ENCODE measurements at regions not wholly inside any gene's neighbourhood (a gene's known extent, or its start where the extent isn't known, plus 50 kb on each side); places are given as distances from the start of the nearest gene placed in this dataset.

- DNase-seq = no peak
Measured at GRCh38 chr1:98277118-98277517, 356.3 kb upstream of the DPYD start.

- no peak for DNase-seq
Measured at GRCh38 chr1:98276514-98276913, 355.7 kb upstream of the DPYD start.

- DNase-seq = no peak
Measured at GRCh38 chr1:98268316-98268715, 347.5 kb upstream of the DPYD start.

DNA sequence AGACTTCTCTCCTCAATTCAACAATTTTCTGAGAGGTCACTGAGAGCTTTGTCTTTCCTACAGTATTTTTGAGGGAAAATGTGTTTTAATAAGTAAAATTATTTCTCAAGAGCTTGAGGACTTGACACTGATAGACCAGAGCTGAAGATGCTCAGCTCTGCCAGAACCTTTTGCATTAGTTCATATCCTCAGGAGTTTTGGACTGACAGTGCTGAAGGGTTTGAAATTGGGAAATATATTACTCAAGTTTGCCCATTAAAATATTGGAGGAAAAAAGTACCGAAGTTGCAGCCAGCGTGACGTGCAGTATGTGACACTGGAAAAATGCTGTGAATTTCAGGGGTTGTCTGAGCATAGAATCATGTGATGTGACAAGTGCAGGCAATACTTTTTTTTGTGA, 346.6 kb upstream of the DPYD start:
- no peak for DNase-seq

- no peak for DNase-seq
Measured at GRCh38 chr1:98264727-98265126, 343.9 kb upstream of the DPYD start.

GRCh38 chr1:98260839-98261238, 340.0 kb upstream of the DPYD start:
- DNase-seq = no peak

GRCh38 chr1:98260412-98260811, 339.6 kb upstream of the DPYD start:
- no peak for DNase-seq

- no peak for DNase-seq
Measured at GRCh38 chr1:98256700-98257099, 335.9 kb upstream of the DPYD start.

- no peak for DNase-seq
Measured at GRCh38 chr1:98253145-98253544, 332.3 kb upstream of the DPYD start.

DNA sequence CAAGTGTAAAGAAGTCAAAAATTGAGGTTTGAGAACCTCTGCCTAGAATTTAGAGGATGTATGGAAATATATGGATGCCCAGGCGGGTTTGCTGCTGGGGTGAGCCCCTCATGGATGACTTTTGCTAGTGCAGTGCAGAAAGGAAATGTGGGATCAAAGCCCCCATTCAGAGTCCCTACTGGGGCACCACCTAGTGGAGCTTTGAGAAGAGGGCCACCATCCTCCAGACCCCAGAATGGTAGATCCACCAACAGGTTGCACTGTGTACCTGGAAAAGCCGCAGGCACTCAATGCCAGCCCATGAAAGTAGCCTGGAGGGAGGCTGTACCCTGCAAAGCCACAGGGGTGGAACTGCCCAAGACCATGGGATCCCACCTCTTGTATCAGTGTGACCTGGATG, 330.7 kb upstream of the DPYD start:
- DNase-seq = no peak

GRCh38 chr1:98232678-98233077, 311.8 kb upstream of the DPYD start:
- DNase-seq = no peak

GRCh38 chr1:98222706-98223105, 301.9 kb upstream of the DPYD start:
- DNase-seq = no peak

DNA sequence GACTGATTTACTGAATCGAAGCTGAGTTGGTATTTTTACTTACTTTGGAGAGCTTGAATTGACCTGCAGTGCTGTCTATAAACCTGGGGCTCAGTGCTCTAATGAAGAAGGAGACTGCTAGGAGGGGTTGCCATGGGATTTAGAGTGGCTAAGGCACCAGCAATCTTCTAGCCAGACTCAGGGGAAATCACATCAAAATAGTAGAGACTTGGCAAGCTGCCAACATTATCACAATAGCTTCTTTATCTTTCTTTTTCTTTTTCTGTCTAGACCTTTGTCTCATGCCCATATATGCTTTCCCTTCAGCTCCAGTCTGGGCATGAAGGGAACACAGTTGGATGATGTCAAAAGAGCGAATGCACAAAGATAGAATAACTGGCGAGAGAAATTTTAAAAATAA, 301.1 kb upstream of the DPYD start:
- DNase-seq = no peak

- DNase-seq = no peak
Measured at GRCh38 chr1:98217601-98218000, 296.8 kb upstream of the DPYD start.

DNA sequence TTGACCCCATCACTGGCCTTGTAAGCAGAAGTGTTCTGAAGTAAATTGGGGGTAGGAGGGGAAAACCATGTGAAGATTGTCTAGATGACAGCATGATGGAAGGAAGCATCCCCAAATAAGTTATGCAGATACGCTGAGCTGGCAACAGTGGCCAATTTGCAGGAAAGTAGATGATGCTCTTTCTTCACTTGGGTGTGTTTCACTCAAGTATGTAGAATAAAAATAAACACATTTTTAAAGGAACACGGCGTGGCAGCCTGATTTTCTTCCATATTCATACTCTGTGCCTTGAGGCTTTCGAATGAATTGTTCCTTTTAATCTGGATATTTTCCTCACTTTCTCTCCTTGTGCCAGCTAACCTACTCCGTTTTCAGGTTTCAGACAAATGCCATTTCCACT, 295.5 kb upstream of the DPYD start:
- no peak for DNase-seq

- DNase-seq = no peak
Measured at GRCh38 chr1:98211271-98211845, 290.5 kb upstream of the DPYD start.

DNA sequence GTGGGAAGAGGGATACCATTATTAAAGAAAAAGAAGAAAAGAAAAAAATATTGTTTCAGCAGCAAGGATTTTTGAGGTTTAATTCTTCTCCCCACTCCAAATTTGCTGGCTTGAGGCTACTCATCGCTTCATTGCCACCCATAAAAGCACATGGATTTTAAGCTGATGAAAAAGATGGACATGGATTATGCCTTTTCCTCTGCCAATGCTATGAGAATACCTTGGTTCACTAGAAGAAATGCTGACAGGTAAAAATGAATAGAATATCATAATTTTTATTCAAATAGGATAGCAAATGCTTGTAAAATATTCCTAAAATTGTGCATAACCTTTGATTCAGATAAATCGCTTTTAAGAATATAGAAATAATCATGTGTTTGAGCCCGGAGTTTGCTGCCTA, 289.7 kb upstream of the DPYD start:
- no peak for DNase-seq

DNA sequence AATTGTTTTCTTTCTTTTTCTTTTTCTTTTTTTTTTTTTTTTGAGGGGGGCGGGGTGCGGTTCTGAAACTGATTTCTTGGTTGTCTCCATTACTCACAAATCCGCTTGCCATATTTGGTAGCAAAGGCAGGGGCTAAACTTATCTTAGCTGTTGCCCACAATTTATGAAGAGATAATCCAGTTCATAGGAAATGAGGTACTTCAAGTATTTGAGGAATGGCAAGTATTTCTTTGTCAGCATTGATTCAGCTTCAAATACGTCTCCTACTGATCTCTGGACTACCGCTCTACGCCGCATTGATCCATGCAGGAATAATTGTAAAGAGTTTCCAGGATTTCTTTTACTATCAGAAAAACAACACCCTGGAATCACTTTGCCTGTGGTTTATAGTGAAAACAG, 289.2 kb upstream of the DPYD start:
- DNase-seq = no peak

- DNase-seq = no peak
Measured at GRCh38 chr1:98205291-98206017, 284.6 kb upstream of the DPYD start.

DNA sequence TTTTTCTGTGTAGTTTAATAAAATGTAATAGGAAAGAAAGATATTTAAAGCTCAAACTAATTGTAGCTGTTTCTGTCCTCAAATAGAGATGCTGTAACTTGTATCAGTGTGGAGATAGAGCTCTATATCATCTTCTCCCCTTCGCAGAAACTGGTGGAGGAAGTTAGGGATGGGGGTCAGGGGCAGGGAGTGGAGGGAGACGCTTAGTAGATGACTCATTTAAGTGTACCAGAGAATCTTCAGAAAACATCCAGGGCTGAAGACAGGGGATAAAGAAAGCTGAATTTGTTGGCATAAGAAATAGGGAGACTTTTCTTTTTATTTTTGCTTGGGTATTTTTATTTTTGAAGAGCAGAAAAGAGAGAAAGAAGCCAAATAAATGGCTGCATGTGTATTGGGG, 282.6 kb upstream of the DPYD start:
- DNase-seq = no peak

DNA sequence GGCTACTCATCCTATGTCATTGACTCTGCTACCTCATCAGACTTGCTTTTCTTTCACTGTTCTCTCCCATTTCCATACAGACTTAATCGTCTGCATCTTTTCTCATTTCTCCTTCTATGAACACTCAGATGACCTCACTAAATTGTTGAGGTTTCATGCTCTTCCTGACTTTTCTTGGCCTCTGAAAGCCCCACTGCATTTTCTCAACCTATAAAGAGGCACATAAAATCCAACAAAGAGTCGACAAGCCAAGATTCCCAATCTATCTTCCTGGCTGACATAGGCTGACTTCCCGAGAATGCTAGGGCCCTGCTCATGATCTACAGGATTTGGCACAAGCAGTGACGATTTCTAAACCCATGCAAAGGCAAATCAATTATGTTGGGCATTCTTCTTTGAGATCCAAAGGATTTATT, 280.8 kb upstream of the DPYD start:
- no peak for DNase-seq

DNA sequence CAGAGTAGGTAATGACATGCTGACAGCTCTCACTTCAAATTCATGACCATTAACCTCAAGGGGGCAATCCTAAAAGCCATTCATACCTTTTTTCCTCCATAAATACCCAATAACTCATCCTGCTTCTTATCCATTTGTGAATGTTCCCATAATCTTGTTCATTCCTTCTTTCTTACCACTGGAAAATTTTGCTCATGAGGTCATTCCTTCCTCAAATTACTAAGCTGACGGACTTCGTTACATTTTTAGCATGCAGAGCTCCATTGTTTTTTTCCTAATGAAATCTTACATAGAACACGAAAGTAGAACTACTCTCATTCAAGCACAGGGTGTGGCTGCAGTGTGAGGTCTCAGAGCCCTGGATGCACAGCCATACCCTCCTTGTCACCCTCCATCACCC, 276.5 kb upstream of the DPYD start:
- no peak for DNase-seq

DNA sequence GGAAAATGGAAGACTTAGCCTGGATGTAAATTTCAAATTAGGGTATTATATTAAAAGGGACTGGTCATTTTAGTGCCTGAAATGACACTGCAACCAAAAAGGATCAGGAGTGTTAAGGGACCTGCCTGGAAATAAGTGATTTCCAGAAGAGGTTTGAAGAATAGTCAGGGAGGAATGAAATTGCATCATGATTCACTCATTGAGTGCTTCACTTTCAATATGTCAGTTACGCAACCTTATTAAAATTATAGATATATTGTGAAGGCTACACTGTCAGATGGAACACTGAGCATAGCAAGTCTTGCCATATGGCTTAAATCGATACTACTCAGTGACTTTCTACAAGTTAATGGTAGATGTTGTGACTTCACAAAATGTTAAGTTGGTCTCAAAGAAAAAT, 275.2 kb upstream of the DPYD start:
- DNase-seq = no peak

DNA sequence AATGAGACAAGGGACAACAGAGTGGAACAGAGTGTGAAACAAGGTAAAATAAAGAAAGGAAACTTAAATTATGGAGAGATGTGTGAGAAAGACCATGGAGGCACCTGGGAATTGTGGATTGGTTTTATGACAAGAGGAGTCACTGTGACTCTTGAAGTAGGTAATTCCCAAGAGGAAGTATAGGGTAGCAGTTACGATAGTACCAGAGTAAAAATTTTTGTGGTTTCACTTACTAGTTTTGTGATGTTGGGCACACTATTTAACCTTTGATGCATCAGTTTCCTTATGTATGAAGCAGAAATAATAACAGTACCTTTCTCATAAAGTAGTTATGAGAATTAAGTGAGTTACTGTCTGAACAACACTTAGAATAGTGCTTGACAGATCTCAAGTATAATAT, 267.9 kb upstream of the DPYD start:
- no peak for DNase-seq

GRCh38 chr1:98184856-98185255, 264.0 kb upstream of the DPYD start:
- DNase-seq = no peak

All from NCI-H1417 treated with DMSO at 0.1 percent for 48 hours (cell line).